Esophagus muscularis mucosa (tissue), 4 donors: ENCODE measurements at regions not wholly inside any gene's neighbourhood (a gene's known extent, or its start where the extent isn't known, plus 50 kb on each side); places are given as distances from the start of the nearest gene placed in this dataset.

Experiments used
- DNase-seq: peaks from one replicate; pipeline ENCODE4 v3.0.0-alpha.2; 2017; ENCODE audit errors: extremely low spot score
- H3K27ac ChIP-seq, 4 donors: fragments of 200-600 bp; sonication (generic); replicated peaks in 1 of 4; 1 replicate in 3 of 4; 2 replicates in 1 of 4; pipeline ENCODE4 v1.5.1; 2016 to 2019; ENCODE audit warnings: mild to moderate bottlenecking in 1 of 4
- H3K27me3 ChIP-seq, 4 donors: fragments of 200-600 bp; sonication (generic); one replicate each; pipeline versions ENCODE4 v1.5.1 to v1.6.0; 2016 to 2019
- H3K36me3 ChIP-seq, 4 donors: fragments of 200-600 bp; sonication (generic); one replicate each; pipeline ENCODE4 v1.5.1; 2016 to 2019
- H3K4me1 ChIP-seq, 4 donors: fragments of 200-600 bp; sonication (generic); one replicate each; pipeline ENCODE4 v1.5.1; 2016 to 2019
- H3K4me3 ChIP-seq, 4 donors: fragments of 200-600 bp; sonication (generic); 1 replicate in 2 of 4; 2 replicates in 2 of 4; pipeline ENCODE4 v1.5.1; 2016 to 2019; ENCODE audit warnings: mild to moderate bottlenecking in 4 of 4, moderate library complexity in 1 of 4
- H3K9me3 ChIP-seq, 4 donors: fragments of 200-600 bp; sonication (generic); 1 replicate in 3 of 4; 2 replicates in 1 of 4; pipeline ENCODE4 v1.5.1; 2016 to 2019
- CTCF ChIP-seq, 3 experiments: fragments of 200-600 bp in 2 of 3; fragments of 450-650 bp in 1 of 3; sonication (generic) in 2 of 3; IDR thresholded peaks; one replicate each; pipeline ENCODE4 v1.5.1; 2017 to 2019; ENCODE audit warnings: antibody characterized with exemption in 3 of 3, mild to moderate bottlenecking in 2 of 3, moderate library complexity in 1 of 3
- EP300 ChIP-seq: sonication (generic); formaldehyde crosslinking; IDR thresholded peaks from one replicate; pipeline ENCODE4 v1.6.1; 2017; ENCODE audit warnings: antibody characterized with exemption
- POLR2A ChIP-seq: fragments of 450-650 bp; IDR thresholded peaks from one replicate; pipeline ENCODE4 v1.6.1; 2017; ENCODE audit warnings: antibody characterized with exemption, moderate library complexity, mild to moderate bottlenecking, low read depth
- POLR2AphosphoS5 ChIP-seq, 2 donors: sonication (generic); formaldehyde crosslinking; IDR thresholded peaks; one replicate each; pipeline ENCODE4 v1.6.1; 2017; ENCODE audit warnings: antibody characterized with exemption in 2 of 2
- WGBS: methylation state at CpG from one replicate; pipeline ENCODE4 v1.1.5; 2018; 5-methylcytosine and 5-hydroxymethylcytosine counted together
- intact Hi-C: fragments of 100-400 bp; cut with DNase I; formaldehyde crosslinking; loops from one replicate; pipeline ENCODE4 v1.15.1; 2023

GRCh38 chr14:51189600-51190376, 50.3 kb upstream of the TMX1 start:
- intact Hi-C loops = no loop called here
- TF ChIP-seq POLR2A (no peak), POLR2AphosphoS5 (IDR thresholded peaks at IDR 0.05) (no peak), EP300 (no peak), CTCF (IDR thresholded peaks at IDR 0.05) (no peak)
- no peaks in the 10 kb centered on the region for H3K36me3 ChIP-seq

More at GRCh38 chr14:51189600-51190376, 50.3 kb upstream of the TMX1 start:
- no peak overlapping the region for H3K27ac ChIP-seq
- WGBS = 96% methylated on average over 4 of the region's 4 CpGs
- H3K4me3 ChIP-seq = no peak overlapping the region
- no peak for DNase-seq
- no peaks in the 10 kb centered on the region for H3K9me3 ChIP-seq
- no peaks in the 10 kb centered on the region for H3K27me3 ChIP-seq
- no peaks in the 10 kb centered on the region for H3K4me1 ChIP-seq
